SK-N-MC (cell line): ENCODE measurements at regions not wholly inside any gene's neighbourhood (a gene's known extent, or its start where the extent isn't known, plus 50 kb on each side); places are given as distances from the start of the nearest gene placed in this dataset.

ENCODE experiments used
- DNase-seq: peaks from one replicate; pipeline ENCODE4 v3.0.0-alpha.2; 2011; ENCODE audit warnings: low read depth, low spot score
- H3K27ac ChIP-seq: fragments of 200-600 bp; sonication (generic); 2 replicates; pipeline ENCODE4 v1.5.1; 2016; ENCODE audit warnings: mixed run types
- H3K36me3 ChIP-seq: fragments of 200-600 bp; sonication (generic); 2 replicates; pipeline ENCODE4 v1.6.1; 2017; ENCODE audit warnings: antibody characterized with exemption, low read length, mixed read lengths; ENCODE audit not compliant: insufficient read depth
- H3K4me3 ChIP-seq: fragments of 200-600 bp; sonication (generic); 2 replicates; pipeline ENCODE4 v1.5.1; 2016
- H3K9ac ChIP-seq: fragments of 200-600 bp; sonication (generic); 2 replicates; pipeline ENCODE4 v1.8.0; 2017; ENCODE audit warnings: mixed run types, mixed read lengths; ENCODE audit not compliant: insufficient read length
- H3K9me3 ChIP-seq: fragments of 200-600 bp; sonication (generic); 2 replicates; pipeline ENCODE4 v1.6.1; 2017; ENCODE audit warnings: low read depth, mild to moderate bottlenecking, antibody characterized with exemption, low read length, moderate library complexity, mixed read lengths
- EZH2 ChIP-seq: fragments of 200-600 bp; sonication (generic); IDR thresholded peaks from one replicate; pipeline ENCODE4 v1.6.1; 2017; ENCODE audit warnings: antibody characterized with exemption
- FOXP2 ChIP-seq: optimal IDR thresholded peaks from 2 replicates; pipeline ENCODE3; 2011; ENCODE audit warnings: mild to moderate bottlenecking, moderate library complexity; ENCODE audit not compliant: insufficient read depth; ENCODE audit errors: extremely low read length, control extremely low read depth
- POLR2AphosphoS5 ChIP-seq: IDR thresholded peaks from 2 replicates; pipeline ENCODE4 v1.6.1; 2012; ENCODE audit warnings: mild to moderate bottlenecking, low read depth, low read length, borderline replicate concordance

DNA sequence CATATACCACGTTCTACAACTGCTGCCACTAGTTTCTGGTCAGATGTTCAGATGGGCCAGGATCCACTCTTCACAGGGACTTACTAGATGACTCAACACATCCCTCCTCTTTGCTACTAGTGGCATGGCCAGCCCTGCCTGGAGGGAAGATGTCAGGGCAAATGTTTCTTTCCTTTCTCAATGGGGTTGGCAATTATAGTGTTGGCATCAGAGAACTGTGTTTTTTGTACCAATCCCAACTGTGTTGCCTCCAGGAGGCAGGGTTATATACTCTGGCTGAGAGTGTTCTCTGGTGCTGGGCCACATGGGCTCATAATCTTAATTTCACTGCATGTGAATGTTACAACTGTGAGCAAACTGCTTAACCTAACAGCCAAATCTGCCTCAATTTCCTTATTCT, 69.9 kb upstream of the AVPR1A start:
- Histone ChIP-seq H3K4me3 (no peak overlapping the region), H3K9ac (no peak overlapping the region), H3K36me3 (no peaks in the 10 kb centered on the region), H3K27ac (no peak overlapping the region), H3K9me3 (no peaks in the 10 kb centered on the region)
- TF ChIP-seq FOXP2 (no peak), EZH2 (no peak), POLR2AphosphoS5 (no peak)
- DNase-seq = no peak

DNA sequence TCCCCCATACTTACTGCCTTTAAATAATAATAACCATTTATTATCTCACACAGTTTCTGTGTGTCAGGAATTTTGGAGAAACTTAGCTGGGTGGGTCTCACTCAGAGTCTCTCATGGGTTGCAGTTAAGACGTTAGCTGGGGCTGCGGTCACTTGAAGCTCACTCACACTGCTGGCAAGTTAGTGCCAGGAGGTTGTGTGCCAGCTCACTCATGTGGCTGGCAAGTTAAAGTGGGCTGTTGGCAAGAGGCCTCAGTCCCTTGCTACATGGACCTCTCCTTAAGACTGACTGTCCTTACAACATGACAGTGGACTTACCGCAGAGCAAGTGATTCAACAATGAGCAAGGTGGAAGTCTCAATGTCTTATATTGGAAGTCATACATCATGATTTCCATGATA, 61.3 kb upstream of the AVPR1A start:
- no peak for DNase-seq
- Histone ChIP-seq H3K4me3 (no peak overlapping the region), H3K9me3 (no peaks in the 10 kb centered on the region), H3K27ac (no peak overlapping the region), H3K36me3 (no peaks in the 10 kb centered on the region), H3K9ac (no peak overlapping the region)
- TF ChIP-seq FOXP2 = no peak
- TF ChIP-seq POLR2AphosphoS5 = no peak

DNA sequence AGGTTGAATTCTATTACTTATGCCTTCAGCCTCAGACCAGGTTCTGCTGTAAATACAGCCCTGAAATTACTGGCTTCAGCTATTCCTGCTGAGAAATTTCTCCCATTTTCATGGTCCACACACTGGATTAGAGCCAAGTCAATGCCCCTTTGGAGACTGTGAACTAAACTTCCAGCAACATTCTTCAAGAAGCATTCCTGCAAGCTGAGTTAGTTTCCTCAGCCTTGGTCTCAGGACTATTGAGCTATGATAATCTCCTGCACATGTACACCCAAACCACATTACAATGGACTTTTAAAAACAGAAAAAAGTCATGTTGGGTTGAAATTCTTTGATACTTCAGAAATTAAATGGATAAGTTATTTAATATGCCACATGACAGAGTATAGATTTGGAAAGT, 58.0 kb upstream of the AVPR1A start:
- Histone ChIP-seq H3K9ac (no peak overlapping the region), H3K36me3 (no peaks in the 10 kb centered on the region), H3K9me3 (no peaks in the 10 kb centered on the region), H3K27ac (no peak overlapping the region), H3K4me3 (no peak overlapping the region)
- TF ChIP-seq FOXP2 = no peak
- TF ChIP-seq EZH2 = no peak
- no peak for TF ChIP-seq POLR2AphosphoS5
- DNase-seq = no peak

DNA sequence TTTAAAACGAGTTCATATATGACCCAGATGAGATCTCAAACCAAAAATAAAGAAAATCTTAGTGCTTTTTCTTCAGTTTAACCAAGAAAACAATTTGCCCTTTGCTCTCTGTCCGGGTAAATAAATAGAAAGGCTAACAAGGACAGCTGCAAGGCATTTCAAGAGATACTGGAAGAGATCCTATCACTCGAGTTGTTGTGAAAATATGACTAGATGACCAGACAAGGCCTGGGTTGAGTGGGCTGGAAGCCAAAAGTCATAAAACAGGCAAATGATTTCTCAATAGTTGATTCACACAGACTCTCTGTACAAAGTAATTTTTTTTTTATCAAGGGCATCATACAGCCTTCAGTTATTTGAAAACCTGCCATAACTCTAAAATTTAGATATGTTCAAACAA, 55.9 kb upstream of the AVPR1A start:
- H3K27ac ChIP-seq = no peak overlapping the region
- H3K36me3 ChIP-seq = no peaks in the 10 kb centered on the region
- H3K9me3 ChIP-seq = no peaks in the 10 kb centered on the region
- TF ChIP-seq FOXP2 (no peak), POLR2AphosphoS5 (no peak), EZH2 (no peak)
- DNase-seq = no peak
- no peak overlapping the region for H3K9ac ChIP-seq
- H3K4me3 ChIP-seq = no peak overlapping the region

DNA sequence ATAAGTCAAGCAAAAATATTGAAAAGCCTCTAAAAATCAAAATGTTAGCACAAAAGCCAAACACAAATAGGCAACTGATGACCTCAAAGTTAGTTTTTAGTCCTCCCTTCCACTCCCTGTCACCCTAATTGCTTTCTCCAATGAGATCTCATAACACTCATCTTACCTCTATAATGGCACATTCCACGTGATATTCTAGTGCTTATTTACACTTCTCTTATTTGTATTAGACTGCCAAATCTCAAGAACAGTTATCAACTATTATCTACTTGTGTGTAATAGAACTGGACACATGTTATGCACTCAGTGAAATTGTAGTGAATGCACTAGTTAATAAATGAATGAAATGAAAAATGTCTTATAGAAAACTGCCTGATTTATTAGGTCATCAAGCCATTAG, 55.5 kb upstream of the AVPR1A start:
- Histone ChIP-seq H3K27ac (no peak overlapping the region), H3K9ac (no peak overlapping the region), H3K9me3 (no peaks in the 10 kb centered on the region), H3K36me3 (no peaks in the 10 kb centered on the region), H3K4me3 (no peak overlapping the region)
- DNase-seq = no peak
- no peak for TF ChIP-seq FOXP2
- no peak for TF ChIP-seq POLR2AphosphoS5
- no peak for TF ChIP-seq EZH2
